IMR-90 (cell line): ENCODE measurements at regions not wholly inside any gene's neighbourhood (a gene's known extent, or its start where the extent isn't known, plus 50 kb on each side); places are given as distances from the start of the nearest gene placed in this dataset.

Source experiments
- CEBPB ChIP-seq: IDR thresholded peaks from 2 replicates; pipeline ENCODE4 v1.6.1; 2012; ENCODE audit warnings: low read depth, low read length, improper control_type of control experiment
- CTCF ChIP-seq: conservative IDR thresholded peaks from 2 replicates; pipeline ENCODE4 v1.5.1; 2012; ENCODE audit warnings: mild to moderate bottlenecking, low read depth, low read length, improper control_type of control experiment
- ELK1 ChIP-seq: fragments of 150-350 bp; IDR thresholded peaks from 2 replicates; pipeline ENCODE4 v1.6.1; 2016; ENCODE audit warnings: low read depth, mild to moderate bottlenecking, low read length, moderate library complexity, borderline replicate concordance
- MAZ ChIP-seq: IDR thresholded peaks from 2 replicates; pipeline ENCODE4 v1.6.1; 2012; ENCODE audit warnings: low read depth, mild to moderate bottlenecking, low read length, improper control_type of control experiment, moderate library complexity, borderline replicate concordance
- POLR2A ChIP-seq: IDR thresholded peaks from 2 replicates; pipeline ENCODE4 v1.6.1; 2012; ENCODE audit warnings: mild to moderate bottlenecking, low read depth, low read length
- RCOR1 ChIP-seq: IDR thresholded peaks from 2 replicates; pipeline ENCODE4 v1.6.1; 2012; ENCODE audit warnings: mild to moderate bottlenecking, low read length, improper control_type of control experiment; ENCODE audit not compliant: insufficient replicate concordance
- RFX5 ChIP-seq: IDR thresholded peaks from 2 replicates; pipeline ENCODE4 v1.8.0; 2012; ENCODE audit warnings: low read depth, mild to moderate bottlenecking, low read length, moderate library complexity
- USF2 ChIP-seq: fragments of 150-350 bp; IDR thresholded peaks from 2 replicates; pipeline ENCODE4 v1.6.1; 2017; ENCODE audit warnings: mild to moderate bottlenecking, antibody characterized with exemption, low read length, low read depth

GRCh38 chr18:51867767-51868166, 472.2 kb upstream of the DCC start:
- TF ChIP-seq RCOR1 (no peak), CTCF (no peak), RFX5 (no peak), MAZ (no peak), POLR2A (no peak), USF2 (no peak), ELK1 (no peak), CEBPB (no peak)
